ENCODE measurements at regions not wholly inside any gene's neighbourhood (a gene's known extent, or its start where the extent isn't known, plus 50 kb on each side); places are given as distances from the start of the nearest gene placed in this dataset.

DNA sequence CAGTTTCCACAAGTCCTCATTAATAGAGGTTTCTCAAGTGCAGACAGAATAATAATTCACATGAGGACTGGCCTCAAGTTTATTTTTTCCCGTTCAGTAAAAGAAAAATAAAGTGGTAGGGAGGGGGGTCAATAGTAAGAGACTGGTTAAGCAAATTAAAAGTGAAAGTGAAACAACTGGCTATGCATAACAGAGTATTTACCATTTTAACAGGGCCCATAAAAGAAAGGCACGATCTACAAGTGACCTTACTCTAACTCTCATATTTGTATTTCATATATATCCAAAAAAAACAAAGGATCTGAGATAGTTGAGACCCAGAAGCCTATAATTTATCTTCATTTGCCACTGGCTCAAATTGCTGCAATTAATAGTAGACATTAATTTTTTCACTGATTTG is 686.3 kb downstream of the NTRK3 start:
- TF ChIP-seq FOSL1 (IDR thresholded peaks at IDR 0.05; ENCODE audit: low read depth), result no peak
- TF ChIP-seq YY1 (IDR thresholded peaks at IDR 0.05; ENCODE audit: extremely low read depth, insufficient replicate concordance, low read depth, low read length), result no peak
- TF ChIP-seq, protein P1, sequence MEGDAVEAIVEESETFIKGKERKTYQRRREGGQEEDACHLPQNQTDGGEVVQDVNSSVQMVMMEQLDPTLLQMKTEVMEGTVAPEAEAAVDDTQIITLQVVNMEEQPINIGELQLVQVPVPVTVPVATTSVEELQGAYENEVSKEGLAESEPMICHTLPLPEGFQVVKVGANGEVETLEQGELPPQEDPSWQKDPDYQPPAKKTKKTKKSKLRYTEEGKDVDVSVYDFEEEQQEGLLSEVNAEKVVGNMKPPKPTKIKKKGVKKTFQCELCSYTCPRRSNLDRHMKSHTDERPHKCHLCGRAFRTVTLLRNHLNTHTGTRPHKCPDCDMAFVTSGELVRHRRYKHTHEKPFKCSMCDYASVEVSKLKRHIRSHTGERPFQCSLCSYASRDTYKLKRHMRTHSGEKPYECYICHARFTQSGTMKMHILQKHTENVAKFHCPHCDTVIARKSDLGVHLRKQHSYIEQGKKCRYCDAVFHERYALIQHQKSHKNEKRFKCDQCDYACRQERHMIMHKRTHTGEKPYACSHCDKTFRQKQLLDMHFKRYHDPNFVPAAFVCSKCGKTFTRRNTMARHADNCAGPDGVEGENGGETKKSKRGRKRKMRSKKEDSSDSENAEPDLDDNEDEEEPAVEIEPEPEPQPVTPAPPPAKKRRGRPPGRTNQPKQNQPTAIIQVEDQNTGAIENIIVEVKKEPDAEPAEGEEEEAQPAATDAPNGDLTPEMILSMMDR (IDR thresholded peaks at IDR 0.05 in 2 of 3, conservative IDR thresholded peaks at IDR 0.05 in 1 of 3; ENCODE audit: borderline replicate concordance in 1 of 3, insufficient read depth in 1 of 3, low read depth in 2 of 3, low read length in 2 of 3), result no peak
- TF ChIP-seq TCF7L2 (IDR thresholded peaks at IDR 0.05; ENCODE audit: borderline replicate concordance, extremely low read depth, insufficient read depth, insufficient read length), result no peak
- no peak for TF ChIP-seq POLR2A (IDR thresholded peaks at IDR 0.05; ENCODE audit: borderline replicate concordance, extremely low read depth, insufficient read depth, insufficient read length)
- BruUV-seq (replicated peaks), result no TSS peak
- ATAC-seq (no peak), DNase-seq (ENCODE audit: low read depth, low spot score) (no peak)
- H3K79me2 ChIP-seq (ENCODE audit: insufficient read depth, low read length), result no peaks in the 10 kb centered on the region
- RAD21 ChIA-PET (ENCODE audit: low non-redundant PET in 1 of 2, low total read pairs in 2 of 2, uncharacterized antibody in 2 of 2, unreplicated experiment in 2 of 2), result no interaction called here
- POLR2A ChIA-PET, result no interaction called here
- intact Hi-C loops (cut with micrococcal nuclease), result no loop called here
- no peaks in the 10 kb centered on the region for H3K4me1 ChIP-seq (ENCODE audit: control insufficient read depth in 1 of 2, insufficient read depth in 2 of 2, low read length in 2 of 2)
- no peaks in the 10 kb centered on the region for H3K27me3 ChIP-seq (ENCODE audit: insufficient read depth, low read length)
- no peak overlapping the region for H3K9ac ChIP-seq (ENCODE audit: low read length)
- H3K9me2 ChIP-seq (ENCODE audit: insufficient read depth), result no peaks in the 10 kb centered on the region
- no peak overlapping the region for H2AFZ ChIP-seq (ENCODE audit: low read depth, low read length, poor library complexity, severe bottlenecking)
- H3K36me3 ChIP-seq (ENCODE audit: control insufficient read depth in 1 of 2, insufficient read depth in 2 of 2, low read length in 2 of 2), result no peaks in the 10 kb centered on the region
- no peaks in the 10 kb centered on the region for H4K20me1 ChIP-seq (ENCODE audit: insufficient read depth)
- peaks cover 8 to 15% of the 10 kb centered on the region in 2 experiments; a peak in 2 of 4 replicates for H3K9me3 ChIP-seq (ENCODE audit: control insufficient read depth in 1 of 2, insufficient read depth in 1 of 2, low read depth in 1 of 2, low read length in 2 of 2)
- CTCF ChIA-PET, result no interaction called here
- no peak overlapping the region for H3K4me2 ChIP-seq (ENCODE audit: low read length)
- H3K27ac ChIP-seq (ENCODE audit: low read depth, low read length), result no peak overlapping the region
- H3K4me3 ChIP-seq (replicated peaks in 1 of 2; ENCODE audit: low read depth in 1 of 2, low read length in 2 of 2), result no peak overlapping the region

DNA sequence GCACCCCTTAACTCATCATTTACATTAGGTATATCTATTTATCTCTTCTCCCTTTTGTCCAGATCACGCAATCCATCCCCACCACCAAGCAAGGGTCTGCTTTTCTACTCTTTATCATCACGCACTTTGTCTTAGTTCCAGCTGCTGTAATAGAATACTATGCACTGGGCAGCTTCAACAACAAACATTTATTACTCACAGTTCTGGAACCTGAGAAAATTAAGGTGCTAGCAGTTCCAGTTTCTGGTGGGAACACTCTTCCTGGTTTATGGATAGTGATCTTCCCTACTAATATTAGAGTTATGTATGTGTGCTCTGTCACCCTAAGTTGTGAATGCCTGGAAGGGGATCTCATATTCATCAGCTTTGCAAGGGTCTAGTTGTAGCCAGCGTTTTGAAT is 687.0 kb downstream of the NTRK3 start:
- no peaks in the 10 kb centered on the region for H4K20me1 ChIP-seq (ENCODE audit: insufficient read depth)
- ChIA-PET POLR2A (no interaction called here), RAD21 (ENCODE audit: low non-redundant PET in 1 of 2, low total read pairs in 2 of 2, uncharacterized antibody in 2 of 2, unreplicated experiment in 2 of 2) (no interaction called here), CTCF (no interaction called here)
- H3K4me2 ChIP-seq (ENCODE audit: low read length), result no peak overlapping the region
- TF ChIP-seq FOSL1 (IDR thresholded peaks at IDR 0.05; ENCODE audit: low read depth) (no peak), SP1 (IDR thresholded peaks at IDR 0.05; ENCODE audit: low read depth) (no peak), YY1 (IDR thresholded peaks at IDR 0.05; ENCODE audit: extremely low read depth, insufficient replicate concordance, low read depth, low read length) (no peak), SIN3A (IDR thresholded peaks at IDR 0.05; ENCODE audit: low read depth) (no peak), POLR2A (IDR thresholded peaks at IDR 0.05; ENCODE audit: borderline replicate concordance, extremely low read depth, insufficient read depth, insufficient read length) (no peak), SRF (IDR thresholded peaks at IDR 0.05; ENCODE audit: low read depth) (no peak), EGR1 (IDR thresholded peaks at IDR 0.05; ENCODE audit: low read depth) (no peak)
- TF ChIP-seq, protein P1 (IDR thresholded peaks at IDR 0.05 in 2 of 3, conservative IDR thresholded peaks at IDR 0.05 in 1 of 3; ENCODE audit: borderline replicate concordance in 1 of 3, insufficient read depth in 1 of 3, low read depth in 2 of 3, low read length in 2 of 3), result no peak
- H3K9ac ChIP-seq (ENCODE audit: low read length), result no peak overlapping the region
- H3K27ac ChIP-seq (ENCODE audit: low read depth, low read length), result no peak overlapping the region
- H3K27me3 ChIP-seq (ENCODE audit: insufficient read depth, low read length), result no peaks in the 10 kb centered on the region
- DNase-seq (ENCODE audit: low read depth, low spot score) (no peak), ATAC-seq (no peak)
- no TSS peak for BruUV-seq (replicated peaks)
- no peaks in the 10 kb centered on the region for H3K36me3 ChIP-seq (ENCODE audit: control insufficient read depth in 1 of 2, insufficient read depth in 2 of 2, low read length in 2 of 2)
- intact Hi-C loops (cut with micrococcal nuclease), result no loop called here
- H3K79me2 ChIP-seq (ENCODE audit: insufficient read depth, low read length), result no peaks in the 10 kb centered on the region
- H3K9me3 ChIP-seq (ENCODE audit: control insufficient read depth in 1 of 2, insufficient read depth in 1 of 2, low read depth in 1 of 2, low read length in 2 of 2), result peaks cover 9 to 21% of the 10 kb centered on the region in 2 experiments; a peak in 2 of 4 replicates
- H3K4me1 ChIP-seq (ENCODE audit: control insufficient read depth in 1 of 2, insufficient read depth in 2 of 2, low read length in 2 of 2), result no peaks in the 10 kb centered on the region
- no peak overlapping the region for H2AFZ ChIP-seq (ENCODE audit: low read depth, low read length, poor library complexity, severe bottlenecking)
- H3K4me3 ChIP-seq (replicated peaks in 1 of 2; ENCODE audit: low read depth in 1 of 2, low read length in 2 of 2), result no peak overlapping the region
- H3K9me2 ChIP-seq (ENCODE audit: insufficient read depth), result no peaks in the 10 kb centered on the region
